Osteoblast (primary cell): ENCODE measurements at regions not wholly inside any gene's neighbourhood (a gene's known extent, or its start where the extent isn't known, plus 50 kb on each side); places are given as distances from the start of the nearest gene placed in this dataset.

Experiments
- DNase-seq: peaks from one replicate; pipeline ENCODE4 v3.0.0; 2011; ENCODE audit warnings: low spot score, mixed read lengths; ENCODE audit not compliant: insufficient read length; ENCODE audit errors: missing footprints
- H2AFZ ChIP-seq: 2 replicates; pipeline ENCODE4 v1.6.0; 2011; ENCODE audit warnings: mild to moderate bottlenecking, low read length
- H3K27ac ChIP-seq: 2 replicates; pipeline ENCODE4 v1.5.1; 2011; ENCODE audit warnings: mild to moderate bottlenecking, low read depth, low read length, moderate library complexity
- H3K27me3 ChIP-seq: 2 replicates; pipeline ENCODE4 v1.6.0; 2012; ENCODE audit warnings: mild to moderate bottlenecking, control low read depth, inconsistent platforms, low read length, moderate library complexity; ENCODE audit not compliant: insufficient read depth
- H3K36me3 ChIP-seq: 2 replicates; pipeline ENCODE4 v1.5.1; 2011; ENCODE audit warnings: mild to moderate bottlenecking, low read length, control low read depth, moderate library complexity; ENCODE audit not compliant: insufficient read depth
- H3K4me1 ChIP-seq: 2 replicates; pipeline ENCODE4 v1.5.1; 2011; ENCODE audit warnings: mild to moderate bottlenecking, low read length, control low read depth, moderate library complexity; ENCODE audit not compliant: insufficient read depth
- H3K4me2 ChIP-seq: 2 replicates; pipeline ENCODE4 v1.6.0; 2011; ENCODE audit warnings: mild to moderate bottlenecking, low read length; ENCODE audit not compliant: insufficient read depth
- H3K4me3 ChIP-seq: fragments of 200-600 bp; sonication (generic); 3 replicates; pipeline ENCODE4 v1.5.1; 2012; ENCODE audit warnings: mild to moderate bottlenecking, low read length, inconsistent platforms; ENCODE audit not compliant: insufficient read depth
- H3K79me2 ChIP-seq: 2 replicates; pipeline ENCODE4 v1.6.0; 2012; ENCODE audit warnings: mild to moderate bottlenecking, low read length, control low read depth, inconsistent platforms; ENCODE audit not compliant: insufficient read depth
- H3K9me3 ChIP-seq: 2 replicates; pipeline ENCODE4 v1.5.1; 2011; ENCODE audit warnings: low read depth, low read length, control low read depth
- H4K20me1 ChIP-seq: 2 replicates; pipeline ENCODE4 v1.6.0; 2012; ENCODE audit warnings: mild to moderate bottlenecking, low read length, control low read depth; ENCODE audit not compliant: insufficient read depth
- TF ChIP-seq, protein P1 (sequence below): IDR thresholded peaks from 2 replicates; pipeline ENCODE4 v1.5.1; 2011; ENCODE audit warnings: mild to moderate bottlenecking, low read depth, low read length, moderate library complexity; ENCODE audit errors: extremely low read depth

DNA sequence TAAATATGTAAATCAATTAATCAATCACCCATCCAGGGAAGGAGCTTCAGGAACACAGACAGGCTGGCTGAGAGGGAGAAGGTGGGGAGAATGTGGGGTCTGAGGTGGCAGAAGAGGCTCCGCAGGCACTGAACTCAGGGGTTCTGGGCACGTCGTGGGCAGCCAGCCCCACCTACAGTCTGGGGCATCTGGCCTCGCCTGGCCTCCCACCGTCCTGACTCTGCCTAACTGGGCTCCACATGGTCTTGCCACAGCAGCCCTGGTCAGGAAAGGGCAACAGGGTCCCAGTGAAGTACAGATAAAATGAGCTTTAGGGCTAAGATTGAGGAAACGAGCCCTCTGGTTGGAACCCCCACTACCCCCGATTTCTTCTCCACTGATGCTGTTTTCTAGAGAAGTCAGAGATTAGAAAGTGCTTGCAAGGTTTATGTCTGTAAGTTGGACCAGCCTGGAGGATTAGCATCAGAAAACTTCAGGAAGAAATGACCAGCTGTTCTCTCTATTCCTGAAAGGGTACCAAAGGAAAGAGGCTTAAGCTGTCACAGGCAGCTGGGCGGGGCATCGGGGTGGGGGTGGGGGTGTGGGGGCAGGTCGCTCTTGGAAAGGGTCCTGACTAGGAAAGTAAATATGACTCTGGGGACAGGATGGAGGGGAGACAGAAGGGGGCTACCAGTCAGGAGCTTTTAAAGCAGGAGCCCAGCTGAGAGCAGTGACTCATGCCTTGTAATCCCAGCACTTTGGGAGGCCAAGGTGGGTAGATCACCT lies 261.7 kb downstream of the BUD13 start:
- no peak overlapping the region for H2AFZ ChIP-seq
- H4K20me1 ChIP-seq, result no peaks in the 10 kb centered on the region
- no peak overlapping the region for H3K27ac ChIP-seq
- H3K4me1 ChIP-seq, result no peaks in the 10 kb centered on the region
- no peak overlapping the region for H3K4me2 ChIP-seq
- H3K79me2 ChIP-seq, result no peaks in the 10 kb centered on the region
- no peaks in the 10 kb centered on the region for H3K36me3 ChIP-seq
- no peak overlapping the region for H3K4me3 ChIP-seq
- H3K9me3 ChIP-seq, result no peaks in the 10 kb centered on the region
- no peak for DNase-seq
- TF ChIP-seq, protein P1, sequence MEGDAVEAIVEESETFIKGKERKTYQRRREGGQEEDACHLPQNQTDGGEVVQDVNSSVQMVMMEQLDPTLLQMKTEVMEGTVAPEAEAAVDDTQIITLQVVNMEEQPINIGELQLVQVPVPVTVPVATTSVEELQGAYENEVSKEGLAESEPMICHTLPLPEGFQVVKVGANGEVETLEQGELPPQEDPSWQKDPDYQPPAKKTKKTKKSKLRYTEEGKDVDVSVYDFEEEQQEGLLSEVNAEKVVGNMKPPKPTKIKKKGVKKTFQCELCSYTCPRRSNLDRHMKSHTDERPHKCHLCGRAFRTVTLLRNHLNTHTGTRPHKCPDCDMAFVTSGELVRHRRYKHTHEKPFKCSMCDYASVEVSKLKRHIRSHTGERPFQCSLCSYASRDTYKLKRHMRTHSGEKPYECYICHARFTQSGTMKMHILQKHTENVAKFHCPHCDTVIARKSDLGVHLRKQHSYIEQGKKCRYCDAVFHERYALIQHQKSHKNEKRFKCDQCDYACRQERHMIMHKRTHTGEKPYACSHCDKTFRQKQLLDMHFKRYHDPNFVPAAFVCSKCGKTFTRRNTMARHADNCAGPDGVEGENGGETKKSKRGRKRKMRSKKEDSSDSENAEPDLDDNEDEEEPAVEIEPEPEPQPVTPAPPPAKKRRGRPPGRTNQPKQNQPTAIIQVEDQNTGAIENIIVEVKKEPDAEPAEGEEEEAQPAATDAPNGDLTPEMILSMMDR, result no peak
- no peaks in the 10 kb centered on the region for H3K27me3 ChIP-seq

DNA sequence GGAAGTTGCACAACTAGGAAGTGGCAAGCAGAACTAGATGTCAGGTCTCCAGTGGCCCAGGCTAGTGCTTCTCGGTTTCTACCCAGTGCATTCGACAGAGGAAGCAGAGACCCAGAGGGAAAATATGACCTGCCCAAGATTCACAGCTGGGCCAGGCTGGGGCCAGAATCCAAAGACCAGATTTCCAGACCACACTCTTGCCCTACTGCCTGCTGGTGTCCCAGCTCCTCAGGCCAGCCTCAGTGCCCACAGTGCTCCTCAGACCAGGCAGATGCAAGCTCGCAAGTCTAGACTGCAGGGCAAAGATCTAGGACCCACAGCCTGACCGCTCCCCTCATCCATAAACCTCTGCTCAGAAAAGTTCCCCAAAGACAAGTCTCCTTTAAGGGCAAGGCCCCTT lies 262.6 kb downstream of the BUD13 start:
- no peak overlapping the region for H3K27ac ChIP-seq
- no peak overlapping the region for H2AFZ ChIP-seq
- no peaks in the 10 kb centered on the region for H3K36me3 ChIP-seq
- no peaks in the 10 kb centered on the region for H3K79me2 ChIP-seq
- no peak overlapping the region for H3K4me2 ChIP-seq
- no peaks in the 10 kb centered on the region for H3K9me3 ChIP-seq
- DNase-seq, result no peak
- TF ChIP-seq, protein P1, result no peak
- no peaks in the 10 kb centered on the region for H3K27me3 ChIP-seq
- H3K4me1 ChIP-seq, result no peaks in the 10 kb centered on the region
- no peak overlapping the region for H3K4me3 ChIP-seq
- no peaks in the 10 kb centered on the region for H4K20me1 ChIP-seq

DNA sequence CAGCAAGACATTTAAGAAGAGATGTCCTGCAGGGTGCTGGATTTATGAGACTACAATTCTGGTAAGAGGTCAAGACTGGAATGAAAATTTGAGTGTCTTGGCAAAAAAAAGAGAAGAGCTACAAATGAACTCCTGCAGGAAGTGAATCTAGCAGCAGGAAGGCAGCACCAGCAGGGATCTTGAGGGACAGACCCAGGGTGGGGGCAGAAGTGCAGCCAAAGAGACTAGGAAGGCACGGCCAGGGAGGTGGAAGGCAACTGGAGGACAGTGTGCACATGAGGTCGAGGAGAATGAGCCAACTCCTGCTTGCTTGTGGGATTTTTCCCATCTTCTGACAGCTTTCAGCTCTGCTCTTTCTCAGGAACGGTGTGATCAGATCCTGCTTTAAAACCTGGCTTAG lies 263.2 kb downstream of the BUD13 start:
- H3K27ac ChIP-seq, result no peak overlapping the region
- no peak overlapping the region for H3K4me3 ChIP-seq
- no peak overlapping the region for H3K4me2 ChIP-seq
- H3K27me3 ChIP-seq, result no peaks in the 10 kb centered on the region
- no peaks in the 10 kb centered on the region for H3K4me1 ChIP-seq
- TF ChIP-seq, protein P1, result no peak
- H3K9me3 ChIP-seq, result no peaks in the 10 kb centered on the region
- no peaks in the 10 kb centered on the region for H3K36me3 ChIP-seq
- DNase-seq, result no peak
- H4K20me1 ChIP-seq, result no peaks in the 10 kb centered on the region
- no peaks in the 10 kb centered on the region for H3K79me2 ChIP-seq
- no peak overlapping the region for H2AFZ ChIP-seq

DNA sequence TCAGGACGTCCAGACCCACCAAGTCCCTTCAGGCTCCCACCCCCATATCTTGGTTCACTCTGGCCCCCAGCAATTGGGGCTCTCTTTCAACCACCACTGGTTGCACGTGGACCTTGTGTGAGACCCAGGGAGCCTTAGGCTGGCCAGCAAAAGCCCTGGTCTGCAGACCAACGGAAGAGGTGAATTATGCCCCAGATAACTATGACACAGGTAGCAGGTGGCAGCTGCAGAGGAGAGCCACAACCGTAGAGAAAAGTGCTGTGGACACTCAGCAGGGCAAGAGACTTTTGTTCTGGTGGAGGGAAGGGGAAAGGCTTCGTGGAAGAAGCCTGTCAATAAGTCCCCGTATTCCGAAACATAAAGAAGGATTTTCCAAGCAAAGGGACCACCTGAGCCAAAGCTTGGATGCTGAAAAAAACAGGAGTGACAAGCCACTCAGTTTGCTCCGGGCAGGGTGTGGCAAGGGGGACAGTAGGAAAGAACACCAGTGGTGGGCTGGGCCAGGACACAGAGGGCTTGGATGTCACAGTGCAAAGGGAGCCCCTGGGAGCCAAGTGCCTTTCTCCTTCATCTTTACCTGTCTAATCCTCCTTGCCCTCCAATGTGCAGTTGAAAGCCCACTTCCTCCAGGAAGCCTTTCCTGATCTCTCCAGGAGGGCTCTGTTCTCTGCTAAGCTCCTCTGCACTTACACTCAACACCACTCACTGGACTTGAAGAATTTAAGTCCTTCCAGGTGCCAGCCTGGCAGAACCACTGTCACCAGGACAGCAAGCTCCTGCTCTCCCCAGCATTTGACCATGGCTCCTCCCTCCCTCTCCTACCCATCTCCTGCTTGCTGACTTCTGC lies 264.7 kb downstream of the BUD13 start:
- Histone ChIP-seq H3K36me3 (no peaks in the 10 kb centered on the region), H3K27me3 (no peaks in the 10 kb centered on the region), H3K79me2 (no peaks in the 10 kb centered on the region), H3K4me3 (no peak overlapping the region), H4K20me1 (no peaks in the 10 kb centered on the region), H2AFZ (no peak overlapping the region), H3K4me1 (no peaks in the 10 kb centered on the region), H3K9me3 (no peaks in the 10 kb centered on the region), H3K4me2 (no peak overlapping the region), H3K27ac (no peak overlapping the region)
- TF ChIP-seq, protein P1, result no peak
- no peak for DNase-seq
